Psoas muscle (tissue), 7 donors: ENCODE measurements at regions not wholly inside any gene's neighbourhood (a gene's known extent, or its start where the extent isn't known, plus 50 kb on each side); places are given as distances from the start of the nearest gene placed in this dataset.

ENCODE experiments used
- ATAC-seq, 4 donors: fragments of 200-7000 bp; cut with Tn5 transposase; one replicate each; pipeline ENCODE4 v1.9.1; 2020; ENCODE audit warnings: moderate library complexity in 3 of 4, mild to moderate bottlenecking in 2 of 4
- DNase-seq, 2 donors: peaks; one replicate each; pipeline ENCODE4 v3.0.0-alpha.2; 2020
- H3K27ac ChIP-seq: fragments of 200-600 bp; one replicate; pipeline ENCODE4 v1.8.0; 2022
- H3K27me3 ChIP-seq, 3 donors: fragments of 200-600 bp in 1 of 3; one replicate each; pipeline versions ENCODE4 v1.6.1 to v1.8.0; 2013 to 2022; ENCODE audit warnings: low read length in 2 of 3, mild to moderate bottlenecking in 2 of 3, moderate library complexity in 1 of 3; ENCODE audit not compliant: insufficient read depth in 3 of 3
- H3K36me3 ChIP-seq, 2 donors: fragments of 200-600 bp in 1 of 2; one replicate each; pipeline versions ENCODE4 v1.6.1 to v1.8.0; 2013 to 2022; ENCODE audit warnings: low read depth in 1 of 2, mild to moderate bottlenecking in 1 of 2, moderate library complexity in 1 of 2; ENCODE audit not compliant: insufficient read depth in 1 of 2
- H3K4me1 ChIP-seq: fragments of 200-600 bp; one replicate; pipeline ENCODE4 v1.8.0; 2022
- H3K4me3 ChIP-seq: fragments of 200-600 bp; one replicate; pipeline ENCODE4 v1.8.0; 2022; ENCODE audit warnings: mild to moderate bottlenecking
- H3K9me3 ChIP-seq: fragments of 200-600 bp; one replicate; pipeline ENCODE4 v1.8.0; 2022
- WGBS, 3 donors: extraction: QIAGEN DNeasy Blood & Tissue Kit; methylation state at CpG; one replicate each; pipeline versions ENCODE4 v1.1.6 to v1.1.7; 2013; 5-methylcytosine and 5-hydroxymethylcytosine counted together
- intact Hi-C, 2 donors: fragments of 100-400 bp; cut with DNase I; formaldehyde crosslinking; loops; one replicate each; pipeline versions ENCODE4 v1.11.0 to v1.14.2; 2022
- TF ChIP-seq, protein P1 (sequence below): fragments of 200-600 bp; IDR thresholded peaks from one replicate; pipeline ENCODE4 v1.8.0; 2022; ENCODE audit warnings: antibody characterized with exemption
- donor health status: healthy with polysubstance abuse.
- donor health status: DM: no; HTN: no; CAD: no; lungs with moderate emphysema.
- donor health status: Bipolar disorder and iron deficiency.
- donor health status: healthy.
- donor health status: DM: yes; HTN: yes; CAD: no.
- donor health status: DM: no; HTN: no; CAD: no.
- donor health status: DM: yes; HTN: yes; CAD: no.

DNA sequence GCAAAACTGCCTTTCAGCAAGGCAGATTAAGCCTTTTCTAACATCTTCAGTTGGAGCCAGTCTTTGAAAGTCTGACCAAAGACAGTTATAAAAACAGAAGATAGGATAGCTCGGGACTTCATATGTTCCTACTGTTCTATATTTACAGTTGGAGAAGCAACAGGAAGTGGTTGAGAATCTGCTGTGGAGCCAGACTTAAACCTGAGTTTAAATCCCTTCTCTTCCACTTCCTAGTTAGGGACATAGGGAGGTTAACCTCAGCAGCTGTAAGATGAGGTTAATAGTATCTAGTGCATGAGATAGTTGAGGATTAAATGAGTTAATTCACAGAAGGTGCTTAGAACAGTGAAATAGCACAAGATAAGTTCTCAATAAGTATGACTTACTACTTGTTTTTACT lies 84.5 kb upstream of the FREM1 start:
- Histone ChIP-seq H3K27ac (no peak overlapping the region), H3K4me3 (no peak overlapping the region), H3K4me1 (peaks cover 6% of the 10 kb centered on the region), H3K27me3 (no peaks in the 10 kb centered on the region), H3K9me3 (no peaks in the 10 kb centered on the region), H3K36me3 (no peaks in the 10 kb centered on the region)
- no peak for DNase-seq
- WGBS, 3 donors, result 38 to 52% (median 51%) methylated on average over 1 of the region's 1 CpG
- TF ChIP-seq, protein P1, sequence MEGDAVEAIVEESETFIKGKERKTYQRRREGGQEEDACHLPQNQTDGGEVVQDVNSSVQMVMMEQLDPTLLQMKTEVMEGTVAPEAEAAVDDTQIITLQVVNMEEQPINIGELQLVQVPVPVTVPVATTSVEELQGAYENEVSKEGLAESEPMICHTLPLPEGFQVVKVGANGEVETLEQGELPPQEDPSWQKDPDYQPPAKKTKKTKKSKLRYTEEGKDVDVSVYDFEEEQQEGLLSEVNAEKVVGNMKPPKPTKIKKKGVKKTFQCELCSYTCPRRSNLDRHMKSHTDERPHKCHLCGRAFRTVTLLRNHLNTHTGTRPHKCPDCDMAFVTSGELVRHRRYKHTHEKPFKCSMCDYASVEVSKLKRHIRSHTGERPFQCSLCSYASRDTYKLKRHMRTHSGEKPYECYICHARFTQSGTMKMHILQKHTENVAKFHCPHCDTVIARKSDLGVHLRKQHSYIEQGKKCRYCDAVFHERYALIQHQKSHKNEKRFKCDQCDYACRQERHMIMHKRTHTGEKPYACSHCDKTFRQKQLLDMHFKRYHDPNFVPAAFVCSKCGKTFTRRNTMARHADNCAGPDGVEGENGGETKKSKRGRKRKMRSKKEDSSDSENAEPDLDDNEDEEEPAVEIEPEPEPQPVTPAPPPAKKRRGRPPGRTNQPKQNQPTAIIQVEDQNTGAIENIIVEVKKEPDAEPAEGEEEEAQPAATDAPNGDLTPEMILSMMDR, result no peak
- intact Hi-C loops, result loop anchor here in 1 of 2 donors (10.0 kb wide), 1 partner anchor 210 kb away; no protein-coding TSS in a partner anchor
- ATAC-seq, result no peak

GRCh38 chr9:14993901-14994554 lies 83.8 kb upstream of the FREM1 start:
- intact Hi-C loops, result loop anchor here in 1 of 2 donors (10.0 kb wide), 1 partner anchor 209 kb away; no protein-coding TSS in a partner anchor
- Histone ChIP-seq H3K9me3 (no peaks in the 10 kb centered on the region), H3K36me3 (no peaks in the 10 kb centered on the region), H3K4me1 (peaks cover 6% of the 10 kb centered on the region), H3K4me3 (peak overlapping the region; percentile 83), H3K27ac (no peak overlapping the region), H3K27me3 (no peaks in the 10 kb centered on the region)
- DNase-seq, result no peak
- ATAC-seq, result no peak
- TF ChIP-seq, protein P1, result no peak
- WGBS, 3 donors, result 63 to 76% (median 69%) methylated on average over 9 of the region's 9 CpGs

GRCh38 chr9:14993061-14993800 lies 83.0 kb upstream of the FREM1 start:
- Histone ChIP-seq H3K27ac (peak overlapping the region; percentile 55), H3K4me3 (peak overlapping the region; percentile 83), H3K4me1 (peaks cover 6% of the 10 kb centered on the region), H3K27me3 (no peaks in the 10 kb centered on the region), H3K36me3 (no peaks in the 10 kb centered on the region), H3K9me3 (no peaks in the 10 kb centered on the region)
- WGBS, 3 donors, result 5 to 7% (median 6%) methylated on average over 45 to 49 of the region's 49 CpGs
- intact Hi-C loops, result loop anchor here in 1 of 2 donors (10.0 kb wide), 1 partner anchor 208 kb away; no protein-coding TSS in a partner anchor
- DNase-seq (peak; percentile 85 to 93), ATAC-seq (peak; percentile 94 to 99 (median 97))
- TF ChIP-seq, protein P1, result no peak

DNA sequence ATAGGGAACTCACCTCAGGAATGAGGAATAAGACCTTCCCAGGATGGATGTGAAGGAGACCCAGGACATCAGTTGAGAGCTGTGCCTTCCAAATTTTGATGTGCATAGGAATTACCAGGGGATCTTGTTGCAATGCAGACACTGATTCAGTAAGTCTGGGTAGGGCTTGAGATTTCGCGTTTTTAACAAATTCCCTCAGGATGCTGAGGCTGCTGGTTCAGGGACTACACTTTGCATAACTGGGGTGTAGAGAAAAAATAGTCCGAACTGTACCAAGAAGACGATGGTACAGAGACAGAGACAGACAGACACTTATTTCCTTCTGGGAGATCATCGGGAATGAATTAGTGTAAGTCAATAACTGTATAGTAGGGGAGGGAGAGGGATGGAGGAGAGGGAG lies 82.3 kb upstream of the FREM1 start:
- Histone ChIP-seq H3K27me3 (no peaks in the 10 kb centered on the region), H3K4me1 (peaks cover 6% of the 10 kb centered on the region), H3K36me3 (no peaks in the 10 kb centered on the region), H3K4me3 (peak overlapping the region; percentile 83), H3K9me3 (no peaks in the 10 kb centered on the region), H3K27ac (peak overlapping the region; percentile 55)
- ATAC-seq, result peak in 1 of 4 donors; percentile 29
- WGBS, 3 donors, result 74 to 89% (median 82%) methylated on average over 5 of the region's 5 CpGs
- intact Hi-C loops, result loop anchor here in 1 of 2 donors (10.0 kb wide), 1 partner anchor 208 kb away; no protein-coding TSS in a partner anchor
- no peak for DNase-seq
- TF ChIP-seq, protein P1, result no peak
